Loucy (cell line): ENCODE measurements at regions not wholly inside any gene's neighbourhood (a gene's known extent, or its start where the extent isn't known, plus 50 kb on each side); places are given as distances from the start of the nearest gene placed in this dataset.

Experiments used
- H2AFZ ChIP-seq: fragments of 200-600 bp; sonication (generic); 2 replicates; pipeline ENCODE4 v1.6.0; 2016; ENCODE audit warnings: antibody characterized with exemption, mild to moderate bottlenecking, low read length, moderate library complexity
- H3F3A ChIP-seq: fragments of 200-600 bp; 2 replicates; pipeline ENCODE4 v1.6.0; 2016; ENCODE audit warnings: antibody characterized with exemption, low read depth, mild to moderate bottlenecking
- H3K27me3 ChIP-seq: fragments of 200-600 bp; sonication (generic); 2 replicates; pipeline ENCODE4 v1.6.1; 2014; ENCODE audit warnings: low read length, mild to moderate bottlenecking; ENCODE audit not compliant: insufficient read depth, poor library complexity, severe bottlenecking
- H3K36me3 ChIP-seq: fragments of 200-600 bp; sonication (generic); 2 replicates; pipeline ENCODE4 v1.6.1; 2016; ENCODE audit warnings: low read length; ENCODE audit not compliant: insufficient read depth
- H3K4me1 ChIP-seq: fragments of 200-600 bp; sonication (generic); 2 replicates; pipeline ENCODE4 v1.5.1; 2014; ENCODE audit warnings: low read length, mild to moderate bottlenecking; ENCODE audit not compliant: insufficient read depth, poor library complexity, severe bottlenecking
- H3K4me2 ChIP-seq: fragments of 200-600 bp; sonication (generic); 2 replicates; pipeline ENCODE4 v1.6.0; 2014; ENCODE audit warnings: antibody characterized with exemption, low read length, low read depth, mild to moderate bottlenecking; ENCODE audit not compliant: poor library complexity, severe bottlenecking
- H3K4me3 ChIP-seq: fragments of 200-600 bp; sonication (generic); 2 replicates; pipeline ENCODE4 v1.5.1; 2014; ENCODE audit warnings: low read length, mild to moderate bottlenecking, mixed read lengths; ENCODE audit not compliant: poor library complexity, severe bottlenecking
- H3K79me2 ChIP-seq: fragments of 200-600 bp; sonication (generic); 2 replicates; pipeline ENCODE4 v1.6.1; 2014; ENCODE audit warnings: low read length; ENCODE audit not compliant: insufficient read depth
- H3K9ac ChIP-seq: fragments of 200-600 bp; sonication (generic); 2 replicates; pipeline ENCODE4 v1.6.0; 2014; ENCODE audit warnings: mild to moderate bottlenecking, low read depth, low read length, moderate library complexity; ENCODE audit not compliant: poor library complexity, severe bottlenecking
- H3K9me2 ChIP-seq: fragments of 200-600 bp; sonication (generic); replicated peaks from 2 replicates; pipeline ENCODE4 v1.6.1; 2016; ENCODE audit warnings: low read depth, low read length, mixed read lengths
- H3K9me3 ChIP-seq: fragments of 200-600 bp; sonication (generic); 2 replicates; pipeline ENCODE4 v1.6.1; 2014; ENCODE audit warnings: mild to moderate bottlenecking, antibody characterized with exemption, low read length, low read depth; ENCODE audit not compliant: insufficient read depth
- H4K20me1 ChIP-seq: fragments of 200-600 bp; sonication (generic); 2 replicates; pipeline ENCODE4 v1.6.0; 2014; ENCODE audit warnings: antibody characterized with exemption, low read length, mild to moderate bottlenecking; ENCODE audit not compliant: insufficient read depth, poor library complexity, severe bottlenecking
- CTCF ChIP-seq: fragments of 200-600 bp; sonication (generic); conservative IDR thresholded peaks from 2 replicates; pipeline ENCODE4 v1.5.1; 2014; ENCODE audit warnings: mild to moderate bottlenecking, antibody characterized with exemption, low read length
- EZH2phosphoT487 ChIP-seq: fragments of 200-600 bp; IDR thresholded peaks from 2 replicates; pipeline ENCODE4 v1.6.1; 2018; ENCODE audit warnings: antibody characterized with exemption, mild to moderate bottlenecking, moderate library complexity, borderline replicate concordance

GRCh38 chr2:45282646-45283045, 273.4 kb upstream of the SIX2 start:
- H3F3A ChIP-seq = no peaks in the 10 kb centered on the region
- no peaks in the 10 kb centered on the region for H3K79me2 ChIP-seq
- no peaks in the 10 kb centered on the region for H3K9me3 ChIP-seq
- peaks cover 15% of the 10 kb centered on the region for H3K4me1 ChIP-seq
- no peaks in the 10 kb centered on the region for H3K27me3 ChIP-seq
- no peak overlapping the region for H2AFZ ChIP-seq
- H3K9ac ChIP-seq = no peak overlapping the region
- H4K20me1 ChIP-seq = no peaks in the 10 kb centered on the region
- no peaks in the 10 kb centered on the region for H3K9me2 ChIP-seq
- no peak overlapping the region for H3K4me3 ChIP-seq
- no peak for TF ChIP-seq EZH2phosphoT487
- no peak for TF ChIP-seq CTCF
- no peaks in the 10 kb centered on the region for H3K36me3 ChIP-seq
- no peak overlapping the region for H3K4me2 ChIP-seq

- H3K9ac ChIP-seq = no peak overlapping the region
- TF ChIP-seq EZH2phosphoT487 = no peak
- no peak for TF ChIP-seq CTCF
- H3K4me1 ChIP-seq = peaks cover 15% of the 10 kb centered on the region
- H3F3A ChIP-seq = no peaks in the 10 kb centered on the region
- H3K4me2 ChIP-seq = no peak overlapping the region
- no peaks in the 10 kb centered on the region for H3K9me3 ChIP-seq
- H3K9me2 ChIP-seq = no peaks in the 10 kb centered on the region
- no peaks in the 10 kb centered on the region for H4K20me1 ChIP-seq
- no peaks in the 10 kb centered on the region for H3K36me3 ChIP-seq
- H3K27me3 ChIP-seq = no peaks in the 10 kb centered on the region
- no peaks in the 10 kb centered on the region for H3K79me2 ChIP-seq
- H2AFZ ChIP-seq = no peak overlapping the region
- no peak overlapping the region for H3K4me3 ChIP-seq
These were observed 272.1 kb upstream of the SIX2 start for GRCh38 chr2:45281311-45281710.

- Histone ChIP-seq H3K4me2 (no peak overlapping the region), H4K20me1 (no peaks in the 10 kb centered on the region), H3K9ac (no peak overlapping the region), H3K4me3 (no peak overlapping the region), H3K27me3 (no peaks in the 10 kb centered on the region), H3K79me2 (no peaks in the 10 kb centered on the region), H3F3A (no peaks in the 10 kb centered on the region), H3K4me1 (peaks cover 15% of the 10 kb centered on the region), H3K9me3 (no peaks in the 10 kb centered on the region), H3K36me3 (no peaks in the 10 kb centered on the region), H3K9me2 (no peaks in the 10 kb centered on the region), H2AFZ (no peak overlapping the region)
- TF ChIP-seq CTCF (no peak), EZH2phosphoT487 (no peak)
These were observed 271.5 kb upstream of the SIX2 start for GRCh38 chr2:45280794-45281193.
